GM19238 (cell line): ENCODE measurements at regions not wholly inside any gene's neighbourhood (a gene's known extent, or its start where the extent isn't known, plus 50 kb on each side); places are given as distances from the start of the nearest gene placed in this dataset.
"Not testable (repeated sequence)": the region's sequence is repeated elsewhere in the genome, so short reads cannot be mapped to it uniquely, and the experiment has no call there.

ENCODE experiments used
- DNase-seq: peaks from one replicate; pipeline ENCODE4 v3.0.0; 2011; ENCODE audit warnings: low spot score; ENCODE audit not compliant: insufficient read length

DNA sequence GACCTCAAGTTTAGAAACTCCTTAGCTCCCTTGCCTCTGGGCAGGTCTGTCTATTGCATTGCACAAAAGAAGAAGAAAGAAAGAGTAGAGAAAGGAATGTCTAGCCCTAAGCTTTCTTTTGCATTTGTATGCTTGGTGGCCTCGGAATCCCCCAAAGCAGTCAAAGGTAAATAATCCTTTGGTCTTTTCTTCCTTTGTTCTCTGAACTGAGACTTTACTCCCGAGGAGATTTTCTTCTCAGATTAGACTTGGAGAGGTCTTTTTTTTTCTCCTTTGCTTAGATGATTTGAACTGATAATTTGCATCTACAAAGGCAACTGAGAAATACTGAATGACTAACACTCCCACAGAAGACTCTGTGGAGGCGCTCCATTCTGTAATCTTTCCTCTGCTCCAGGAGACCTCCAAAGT, 93.2 kb downstream of the AKR1D1 start:
- DNase-seq: no peak

GRCh38 chr7:138170298-138170697, 94.0 kb downstream of the AKR1D1 start:
- DNase-seq: no peak

- DNase-seq: no peak
Measured at GRCh38 chr7:138170959-138171703, 94.9 kb downstream of the AKR1D1 start.

DNA sequence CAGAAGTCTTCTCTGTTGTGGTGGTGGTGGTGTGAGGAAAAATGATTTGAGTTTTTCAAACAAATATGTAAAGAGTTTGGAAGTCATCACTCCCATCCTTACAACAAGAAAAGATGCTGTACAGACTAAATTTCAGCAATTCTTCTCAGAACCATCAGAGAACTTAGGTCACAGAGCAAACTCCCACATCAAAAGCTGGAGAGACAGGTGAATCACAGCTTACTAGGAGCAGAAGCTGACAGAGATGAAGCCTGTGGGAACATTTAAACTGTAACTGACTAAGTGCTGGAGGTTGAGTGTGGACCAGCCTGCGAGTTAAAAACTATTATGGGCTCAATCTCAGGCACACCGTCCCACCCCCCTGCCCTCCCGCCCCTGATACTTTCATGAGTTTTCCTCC, 97.3 kb downstream of the AKR1D1 start:
- no peak for DNase-seq

GRCh38 chr7:138176060-138176459, 99.8 kb downstream of the AKR1D1 start:
- DNase-seq: no peak

DNA sequence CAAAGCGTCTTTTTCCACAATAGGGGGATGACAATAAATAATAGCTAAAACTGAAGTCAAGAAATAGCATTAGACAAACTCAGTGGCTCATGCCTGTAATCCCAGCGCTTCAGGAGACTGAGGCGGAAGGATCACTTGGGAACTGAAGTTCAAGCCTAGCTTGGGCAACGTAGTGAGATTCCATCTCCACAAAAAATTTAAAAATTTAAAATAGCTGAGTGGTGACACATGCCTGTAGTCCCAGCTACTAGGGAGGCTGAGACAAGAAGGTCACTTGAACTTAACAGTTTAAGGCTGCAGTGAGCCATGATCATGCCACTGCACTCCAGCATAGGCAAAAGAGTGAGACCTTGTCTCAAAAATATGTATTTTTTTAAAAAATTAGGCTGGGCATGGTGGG, 107.9 kb downstream of the AKR1D1 start:
- DNase-seq: no peak

- DNase-seq: no peak
Measured at GRCh38 chr7:138185132-138185908, 109.1 kb downstream of the AKR1D1 start.

GRCh38 chr7:138186951-138187351, 110.7 kb downstream of the AKR1D1 start:
- no peak for DNase-seq

DNA sequence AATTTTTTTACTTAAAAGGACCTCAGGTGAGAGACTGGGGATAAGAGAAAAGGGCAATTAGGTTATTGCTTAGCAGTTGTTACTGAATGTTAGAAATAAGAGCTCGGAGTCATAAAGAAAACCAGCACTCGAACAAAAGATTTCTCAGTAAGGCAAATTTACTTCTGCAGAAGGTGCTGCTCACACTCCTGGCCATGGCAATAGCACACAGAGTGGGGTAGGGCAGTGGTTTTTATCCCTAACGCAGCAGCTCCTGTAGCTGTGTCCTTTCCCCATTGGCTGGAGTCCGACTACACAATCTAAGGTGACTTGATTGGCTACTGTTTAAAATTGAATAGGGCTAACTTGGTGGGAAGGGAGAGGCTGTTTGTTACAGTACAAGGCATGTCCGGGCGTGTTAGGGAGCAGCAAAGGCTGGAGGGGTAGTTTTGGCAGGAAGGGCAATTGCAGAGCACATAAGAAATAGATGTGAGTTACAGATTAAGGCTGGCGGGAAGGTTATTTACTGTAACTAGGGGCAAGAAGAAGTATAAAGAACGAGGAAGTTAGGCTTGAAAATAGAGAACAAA, 112.1 kb downstream of the AKR1D1 start:
- no peak for DNase-seq

GRCh38 chr7:138194567-138194966, 118.3 kb downstream of the AKR1D1 start:
- DNase-seq: no peak

DNA sequence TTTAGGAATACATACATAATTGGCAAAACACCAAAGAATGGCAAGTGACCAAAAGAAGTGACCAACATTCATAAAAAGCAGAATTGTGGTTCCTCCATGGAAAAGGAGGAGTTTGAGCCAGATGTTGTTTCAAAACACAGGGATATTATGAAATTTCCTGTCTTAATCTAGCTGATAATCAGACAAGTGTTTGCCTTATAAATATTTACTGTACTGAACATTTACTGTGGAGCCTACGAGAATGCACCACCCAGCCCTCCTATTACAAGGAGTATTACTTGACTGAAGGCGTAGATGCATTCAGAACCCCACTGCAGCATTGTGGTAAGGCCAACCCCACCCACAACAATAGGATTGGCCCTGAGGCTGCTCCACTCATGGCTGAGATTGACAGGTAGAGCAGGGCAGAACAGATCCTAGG, 118.9 kb downstream of the AKR1D1 start:
- no peak for DNase-seq

- not testable (repeated sequence) for DNase-seq
Measured at GRCh38 chr7:138196503-138196946, 120.3 kb downstream of the AKR1D1 start.

GRCh38 chr7:138196971-138197896, 121.0 kb downstream of the AKR1D1 start:
- DNase-seq: no peak

- DNase-seq: no peak
Measured at GRCh38 chr7:138204285-138204981, 128.2 kb downstream of the AKR1D1 start.

GRCh38 chr7:138204982-138205298, 128.7 kb downstream of the AKR1D1 start:
- no peak for DNase-seq

DNA sequence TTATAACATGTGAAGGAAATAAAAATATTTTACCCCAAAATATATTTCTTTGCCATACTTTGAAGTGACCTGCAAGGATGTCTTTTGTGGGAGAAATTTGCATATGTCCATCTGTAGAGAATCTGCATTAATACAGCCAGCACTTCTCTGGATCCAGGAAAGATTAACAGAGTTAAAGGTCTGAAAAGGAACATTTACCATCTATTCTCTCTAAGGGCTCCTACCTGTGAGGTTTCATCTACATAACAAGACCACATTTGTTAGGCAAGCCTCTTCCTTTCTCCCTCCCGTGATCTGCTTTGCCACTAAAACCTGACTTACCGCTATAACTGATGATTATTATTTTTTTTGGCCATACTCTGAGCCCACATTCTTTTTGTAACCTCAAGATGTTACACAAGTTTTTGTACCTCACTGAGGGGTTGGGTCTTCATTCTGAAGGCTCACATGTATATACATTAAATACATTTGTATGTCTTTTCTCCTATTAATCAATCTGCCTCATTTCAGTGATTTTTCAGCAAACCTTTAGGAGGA, 129.4 kb downstream of the AKR1D1 start:
- no peak for DNase-seq

DNA sequence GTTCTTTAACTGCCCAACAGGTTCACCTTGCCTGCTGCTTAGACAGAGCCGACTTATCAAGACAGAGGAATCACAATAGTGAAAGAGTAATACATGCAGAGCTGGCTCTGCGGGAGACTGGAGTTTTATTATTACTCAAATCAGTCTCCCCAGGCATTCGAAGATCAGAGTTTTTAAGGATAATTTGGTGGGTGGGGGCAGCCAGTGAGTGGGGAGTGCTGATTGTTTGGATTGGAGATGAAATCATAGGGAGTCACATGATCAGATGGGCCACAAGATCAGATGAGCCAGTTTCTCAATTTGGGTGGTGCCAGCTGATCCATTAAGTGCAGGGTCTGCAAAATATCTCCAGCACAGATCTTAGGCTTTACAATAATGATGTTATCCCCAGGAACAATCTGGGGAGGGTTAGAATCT, 131.3 kb downstream of the AKR1D1 start:
- DNase-seq: no peak

DNA sequence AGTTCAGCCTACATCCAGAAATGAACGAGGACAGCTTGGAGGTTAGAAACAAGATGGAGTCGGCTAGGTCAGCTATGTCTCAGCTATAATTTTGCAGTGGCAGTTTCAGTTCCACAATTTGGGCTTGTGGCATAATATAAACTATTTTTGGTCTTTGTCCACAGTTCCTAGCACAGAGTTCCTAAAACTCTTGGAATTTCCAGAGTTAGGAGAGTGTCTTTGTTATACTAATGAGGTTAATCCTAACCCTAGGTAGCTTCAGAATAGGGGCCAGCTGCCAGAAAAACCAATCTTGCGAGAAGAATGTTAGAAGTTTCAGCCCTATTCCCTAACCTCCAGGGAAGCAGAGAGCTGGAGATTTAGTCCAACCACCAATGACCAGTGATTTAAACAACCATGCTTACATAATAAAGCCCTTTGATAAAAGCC, 131.9 kb downstream of the AKR1D1 start:
- no peak for DNase-seq

DNA sequence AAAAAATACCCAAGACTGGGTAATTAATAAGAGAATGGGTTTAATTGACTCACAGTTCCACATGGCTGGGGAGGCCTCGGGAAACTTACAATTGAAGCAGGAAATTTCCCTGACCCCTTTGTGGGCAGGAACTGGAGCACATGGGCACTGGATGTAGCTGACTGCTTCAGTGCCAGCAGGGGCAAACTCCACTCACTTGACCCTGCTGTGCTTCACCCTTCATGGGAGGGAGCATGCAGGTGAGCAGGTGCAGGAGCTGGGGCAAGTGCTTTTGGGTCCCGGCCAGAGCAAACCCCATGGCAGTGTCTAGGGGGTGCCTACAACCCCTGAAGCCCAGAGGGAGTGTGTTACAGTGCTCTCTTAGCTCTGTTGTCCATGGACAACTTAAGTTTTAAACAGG, 132.6 kb downstream of the AKR1D1 start:
- no peak for DNase-seq

- no peak for DNase-seq
Measured at GRCh38 chr7:138212314-138212713, 136.1 kb downstream of the AKR1D1 start.

GRCh38 chr7:138214926-138215325, 138.7 kb downstream of the AKR1D1 start:
- no peak for DNase-seq
